ENCODE measurements at regions not wholly inside any gene's neighbourhood (a gene's known extent, or its start where the extent isn't known, plus 50 kb on each side); places are given as distances from the start of the nearest gene placed in this dataset.

DNA sequence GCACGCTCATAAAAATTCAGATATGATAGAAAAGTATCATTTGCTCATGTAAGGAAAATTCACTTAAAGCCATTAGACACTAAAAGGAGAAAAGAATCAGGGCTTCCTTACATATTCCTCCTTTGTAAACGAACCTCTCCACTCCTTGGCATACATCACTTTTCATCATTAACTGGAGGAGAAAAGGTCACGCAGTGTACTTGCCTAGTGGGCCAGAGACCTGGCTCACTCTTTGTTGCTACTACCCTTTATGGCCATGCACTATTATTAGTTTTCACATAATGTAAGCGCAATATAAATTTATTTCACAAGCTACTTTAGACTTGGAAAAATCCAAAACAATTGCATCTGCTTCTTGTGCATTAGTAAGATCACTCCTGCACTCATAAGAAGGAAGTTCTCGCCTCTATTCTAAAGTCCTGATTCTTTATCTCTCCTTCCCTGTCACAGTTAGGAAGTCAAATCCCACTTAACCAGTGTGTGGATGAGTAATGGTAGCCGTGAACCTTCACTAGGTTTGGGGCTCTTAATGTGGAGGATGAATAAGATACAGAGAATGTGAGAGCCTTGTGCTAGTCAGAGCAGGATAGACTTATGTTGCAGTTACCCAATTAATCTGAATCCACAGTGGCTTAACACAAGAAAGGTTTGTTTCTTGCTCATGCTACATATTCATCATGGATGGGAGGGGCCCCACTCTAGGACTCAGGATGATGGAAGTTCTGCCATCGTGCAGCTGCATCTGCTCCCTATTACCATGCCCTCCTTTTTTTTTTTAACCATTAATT is 115.0 kb upstream of the GLS start:
- BruUV-seq (replicated peaks): no TSS peak
- H3K4me1 ChIP-seq (ENCODE audit: insufficient read depth, low read length, poor library complexity, severe bottlenecking): no peaks in the 10 kb centered on the region
- no peak for DNase-seq (ENCODE audit: low spot score)
- TF ChIP-seq EZH2 (IDR thresholded peaks at IDR 0.05; ENCODE audit: borderline replicate concordance, low read depth, low read length, poor library complexity, severe bottlenecking) (no peak), CTCF (conservative IDR thresholded peaks at IDR 0.05; ENCODE audit: low read depth, low read length) (no peak)
- no peak overlapping the region for H3K27ac ChIP-seq (ENCODE audit: low read depth, low read length, poor library complexity, severe bottlenecking)
- CTCF ChIA-PET: no interaction called here
- POLR2A ChIA-PET (ENCODE audit: low non-redundant PET): no interaction called here
- no peak overlapping the region for H3K4me3 ChIP-seq (ENCODE audit: low read depth, low read length, poor library complexity, severe bottlenecking)
- no peaks in the 10 kb centered on the region for H3K27me3 ChIP-seq (replicated peaks; ENCODE audit: insufficient read depth, low read depth, low read length, poor library complexity)
- intact Hi-C loops (cut with micrococcal nuclease; ENCODE audit: unreplicated experiment): no loop called here
- no peaks in the 10 kb centered on the region for H3K36me3 ChIP-seq (ENCODE audit: insufficient read depth, low read length, poor library complexity, severe bottlenecking)
- H3K9me3 ChIP-seq (ENCODE audit: low read depth, low read length, poor library complexity, severe bottlenecking): no peaks in the 10 kb centered on the region

DNA sequence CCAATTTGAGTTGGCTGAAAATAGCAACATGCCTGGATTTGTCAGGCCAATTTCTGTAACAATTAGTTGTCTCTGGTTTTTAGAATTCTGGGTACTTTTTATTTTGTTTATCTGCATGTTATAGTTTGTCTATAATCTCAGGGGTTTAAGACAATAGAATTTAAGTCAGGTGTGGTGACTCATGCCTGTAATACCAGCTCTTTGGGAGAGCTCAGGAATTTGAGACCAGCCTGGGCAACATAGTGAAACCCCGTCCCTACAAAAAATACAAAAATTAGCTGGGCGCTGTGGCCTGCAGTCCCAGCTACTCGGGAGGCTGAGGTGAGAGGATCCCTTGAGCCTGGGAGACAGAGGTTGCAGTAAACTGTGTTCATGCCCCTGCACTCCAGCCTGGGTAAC is 114.4 kb upstream of the GLS start:
- DNase-seq (ENCODE audit: low spot score): no peak
- POLR2A ChIA-PET (ENCODE audit: low non-redundant PET): no interaction called here

DNA sequence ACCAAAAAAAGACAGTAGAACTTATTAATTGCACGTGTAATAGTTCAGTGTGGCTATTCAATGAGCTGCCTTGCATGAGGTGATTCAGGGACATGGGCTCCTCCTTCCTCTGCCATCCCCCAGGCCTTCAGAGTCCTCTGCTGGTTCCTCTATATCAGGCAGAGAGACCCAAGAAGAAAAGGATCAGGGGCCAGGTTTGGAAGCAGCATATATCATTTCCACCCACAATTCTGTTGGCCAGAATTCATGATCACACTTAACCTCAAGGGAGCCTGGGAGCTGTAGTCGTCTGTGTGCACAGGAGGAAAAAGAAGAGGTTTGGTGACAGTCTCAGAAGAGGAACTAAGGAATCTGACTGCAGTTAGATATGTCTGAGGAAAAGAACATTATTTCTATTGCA is 114.0 kb upstream of the GLS start:
- POLR2A ChIA-PET (ENCODE audit: low non-redundant PET): no interaction called here
- intact Hi-C loops (cut with micrococcal nuclease; ENCODE audit: unreplicated experiment): no loop called here
- H3K36me3 ChIP-seq (ENCODE audit: insufficient read depth, low read length, poor library complexity, severe bottlenecking): no peaks in the 10 kb centered on the region
- H3K27me3 ChIP-seq (replicated peaks; ENCODE audit: insufficient read depth, low read depth, low read length, poor library complexity): no peaks in the 10 kb centered on the region
- no peak overlapping the region for H3K4me3 ChIP-seq (ENCODE audit: low read depth, low read length, poor library complexity, severe bottlenecking)
- CTCF ChIA-PET: interaction anchor here (0.8 kb wide), 1 partner anchor 14 kb away, joined by 3 read pairs; no protein-coding TSS in a partner anchor
- H3K27ac ChIP-seq (ENCODE audit: low read depth, low read length, poor library complexity, severe bottlenecking): no peak overlapping the region
- DNase-seq (ENCODE audit: low spot score): no peak
- H3K9me3 ChIP-seq (ENCODE audit: low read depth, low read length, poor library complexity, severe bottlenecking): no peaks in the 10 kb centered on the region
- BruUV-seq (replicated peaks): no TSS peak
- TF ChIP-seq CTCF (conservative IDR thresholded peaks at IDR 0.05; ENCODE audit: low read depth, low read length): no peak
- no peak for TF ChIP-seq EZH2 (IDR thresholded peaks at IDR 0.05; ENCODE audit: borderline replicate concordance, low read depth, low read length, poor library complexity, severe bottlenecking)
- H3K4me1 ChIP-seq (ENCODE audit: insufficient read depth, low read length, poor library complexity, severe bottlenecking): no peaks in the 10 kb centered on the region

More for the DNA sequence above, 114.4 kb upstream of the GLS start:
- H3K36me3 ChIP-seq (ENCODE audit: insufficient read depth, low read length, poor library complexity, severe bottlenecking): no peaks in the 10 kb centered on the region
- H3K27ac ChIP-seq (ENCODE audit: low read depth, low read length, poor library complexity, severe bottlenecking): no peak overlapping the region
- no peaks in the 10 kb centered on the region for H3K9me3 ChIP-seq (ENCODE audit: low read depth, low read length, poor library complexity, severe bottlenecking)
- CTCF ChIA-PET: interaction anchor here (0.8 kb wide), 1 partner anchor 15 kb away, joined by 3 read pairs; no protein-coding TSS in a partner anchor
- no peak overlapping the region for H3K4me3 ChIP-seq (ENCODE audit: low read depth, low read length, poor library complexity, severe bottlenecking)
- intact Hi-C loops (cut with micrococcal nuclease; ENCODE audit: unreplicated experiment): no loop called here
- H3K4me1 ChIP-seq (ENCODE audit: insufficient read depth, low read length, poor library complexity, severe bottlenecking): no peaks in the 10 kb centered on the region
- no peak for TF ChIP-seq EZH2 (IDR thresholded peaks at IDR 0.05; ENCODE audit: borderline replicate concordance, low read depth, low read length, poor library complexity, severe bottlenecking)
- TF ChIP-seq CTCF (conservative IDR thresholded peaks at IDR 0.05; ENCODE audit: low read depth, low read length): no peak
- no TSS peak for BruUV-seq (replicated peaks)
- no peaks in the 10 kb centered on the region for H3K27me3 ChIP-seq (replicated peaks; ENCODE audit: insufficient read depth, low read depth, low read length, poor library complexity)
